HG03442 (cell line): ENCODE measurements at regions not wholly inside any gene's neighbourhood (a gene's known extent, or its start where the extent isn't known, plus 50 kb on each side); places are given as distances from the start of the nearest gene placed in this dataset.

Experiments
- ATAC-seq: cut with Tn5 transposase; IDR thresholded peaks from one replicate; pipeline ENCODE4 v1.9.1; 2021; ENCODE audit warnings: mild to moderate bottlenecking, moderate library complexity; ENCODE audit not compliant: unreplicated experiment

- ATAC-seq, result no peak
These were observed 50.3 kb downstream of the PLXNA1 start for GRCh38 chr3:127033171-127033570.

GRCh38 chr3:127033786-127034185 is 50.9 kb downstream of the PLXNA1 start:
- ATAC-seq, result no peak

GRCh38 chr3:127034195-127034989 is 51.5 kb downstream of the PLXNA1 start:
- no peak for ATAC-seq

GRCh38 chr3:127034990-127035652 is 52.2 kb downstream of the PLXNA1 start:
- no peak for ATAC-seq

- no peak for ATAC-seq
These were observed 52.8 kb downstream of the PLXNA1 start for GRCh38 chr3:127035677-127036076.

GRCh38 chr3:127036209-127037020 is 53.5 kb downstream of the PLXNA1 start:
- ATAC-seq, result no peak

- no peak for ATAC-seq
These were observed 54.1 kb downstream of the PLXNA1 start for GRCh38 chr3:127037021-127037400.

- ATAC-seq, result no peak
These were observed 54.5 kb downstream of the PLXNA1 start for GRCh38 chr3:127037418-127037841.

- ATAC-seq, result no peak
These were observed 55.1 kb downstream of the PLXNA1 start for GRCh38 chr3:127037971-127038446.

- no peak for ATAC-seq
These were observed 55.6 kb downstream of the PLXNA1 start for GRCh38 chr3:127038466-127038865.

- ATAC-seq, result no peak
These were observed 56.1 kb downstream of the PLXNA1 start for GRCh38 chr3:127038923-127039581.

GRCh38 chr3:127039719-127040118 is 56.8 kb downstream of the PLXNA1 start:
- ATAC-seq, result no peak

GRCh38 chr3:127040216-127040615 is 57.3 kb downstream of the PLXNA1 start:
- ATAC-seq, result no peak

GRCh38 chr3:127041264-127041820 is 58.4 kb downstream of the PLXNA1 start:
- ATAC-seq, result no peak

- no peak for ATAC-seq
These were observed 59.0 kb downstream of the PLXNA1 start for GRCh38 chr3:127041933-127042332.

GRCh38 chr3:127042634-127043033 is 59.7 kb downstream of the PLXNA1 start:
- no peak for ATAC-seq

GRCh38 chr3:127043041-127043641 is 60.2 kb downstream of the PLXNA1 start:
- no peak for ATAC-seq

GRCh38 chr3:127043731-127044510 is 61.0 kb downstream of the PLXNA1 start:
- no peak for ATAC-seq

- ATAC-seq, result no peak
These were observed 62.1 kb downstream of the PLXNA1 start for GRCh38 chr3:127044996-127045395.
